H7 (cell line): ENCODE measurements at regions not wholly inside any gene's neighbourhood (a gene's known extent, or its start where the extent isn't known, plus 50 kb on each side); places are given as distances from the start of the nearest gene placed in this dataset.

ENCODE experiments used
- DNase-seq: peaks from one replicate; pipeline ENCODE4 v3.0.0; 2012
- H3K27me3 ChIP-seq: 2 replicates; pipeline ENCODE4 v1.6.0; 2011; ENCODE audit warnings: mild to moderate bottlenecking, low read length; ENCODE audit not compliant: control insufficient read depth, insufficient read depth
- H3K36me3 ChIP-seq: replicated peaks from 2 replicates; pipeline ENCODE4 v1.5.1; 2011; ENCODE audit warnings: low read length; ENCODE audit not compliant: control insufficient read depth, insufficient read depth
- H3K4me3 ChIP-seq: 2 replicates; pipeline ENCODE4 v1.5.1; 2011; ENCODE audit warnings: low read depth, mild to moderate bottlenecking, control low read depth, low read length, moderate library complexity; ENCODE audit not compliant: insufficient read depth

DNA sequence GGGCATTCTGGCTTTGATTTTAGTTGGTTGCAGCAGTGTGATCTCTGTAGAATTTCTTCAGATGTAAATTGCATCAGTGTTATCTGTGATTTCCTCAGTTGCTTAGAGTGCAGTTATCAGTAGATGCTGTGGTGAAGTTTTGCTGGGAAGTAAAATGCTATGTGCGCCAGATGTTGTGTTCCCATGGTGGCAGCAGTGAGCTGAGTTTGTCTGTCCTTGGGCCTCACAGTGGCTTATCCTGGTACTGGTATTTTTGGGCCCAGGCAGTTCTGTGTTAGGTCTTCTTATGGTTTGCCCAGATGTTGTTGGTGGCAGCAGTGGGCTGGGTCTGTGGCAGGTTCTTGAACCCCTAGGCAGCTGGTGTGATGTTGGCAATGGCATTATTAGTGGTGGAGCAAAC lies 1242.1 kb downstream of the PLA2G4A start:
- H3K4me3 ChIP-seq: no peak overlapping the region
- H3K27me3 ChIP-seq: no peaks in the 10 kb centered on the region
- no peak for DNase-seq
- H3K36me3 ChIP-seq: no peaks in the 10 kb centered on the region

DNA sequence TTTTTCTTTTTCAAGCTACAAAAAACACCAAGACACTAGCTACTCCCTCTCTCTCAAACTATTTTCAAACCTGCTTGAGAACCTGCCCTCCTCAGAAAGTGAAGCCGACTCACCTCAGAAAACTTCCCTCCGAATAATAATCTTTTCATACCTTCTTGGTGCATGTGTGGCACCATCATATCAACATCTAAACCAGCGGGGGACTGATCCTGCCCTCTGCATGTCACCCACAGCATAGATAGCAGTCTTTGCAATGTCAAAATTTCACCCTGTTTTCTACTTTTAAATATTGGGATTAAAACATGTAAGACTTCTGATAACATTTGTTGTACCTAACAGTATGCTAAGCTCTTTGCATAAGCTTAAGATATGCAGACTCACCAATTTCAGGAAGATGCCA lies 1260.3 kb downstream of the PLA2G4A start:
- Histone ChIP-seq H3K27me3 (no peaks in the 10 kb centered on the region), H3K36me3 (no peaks in the 10 kb centered on the region), H3K4me3 (no peak overlapping the region)
- DNase-seq: peak; percentile 3

DNA sequence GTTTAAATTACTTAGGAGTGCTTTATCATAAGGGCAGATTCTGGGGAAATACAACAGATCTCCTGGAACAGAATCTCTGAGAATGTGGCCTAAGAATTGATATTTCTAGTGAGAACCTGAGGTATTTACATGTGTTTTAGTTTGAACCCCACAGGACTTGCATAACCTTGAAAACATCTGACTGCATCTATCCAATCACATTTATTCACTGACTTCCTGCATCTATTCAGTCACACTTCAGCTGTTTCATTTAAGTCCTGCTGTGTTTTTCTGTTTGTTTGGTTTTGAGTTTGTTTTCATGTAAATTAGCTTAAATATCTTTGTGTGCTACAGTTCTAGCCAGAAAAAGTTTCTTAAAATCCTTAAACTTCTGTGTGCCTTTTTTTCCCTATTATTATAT lies 1260.7 kb downstream of the PLA2G4A start:
- DNase-seq: peak; percentile 20
- H3K36me3 ChIP-seq: no peaks in the 10 kb centered on the region
- H3K27me3 ChIP-seq: no peaks in the 10 kb centered on the region
- no peak overlapping the region for H3K4me3 ChIP-seq

DNA sequence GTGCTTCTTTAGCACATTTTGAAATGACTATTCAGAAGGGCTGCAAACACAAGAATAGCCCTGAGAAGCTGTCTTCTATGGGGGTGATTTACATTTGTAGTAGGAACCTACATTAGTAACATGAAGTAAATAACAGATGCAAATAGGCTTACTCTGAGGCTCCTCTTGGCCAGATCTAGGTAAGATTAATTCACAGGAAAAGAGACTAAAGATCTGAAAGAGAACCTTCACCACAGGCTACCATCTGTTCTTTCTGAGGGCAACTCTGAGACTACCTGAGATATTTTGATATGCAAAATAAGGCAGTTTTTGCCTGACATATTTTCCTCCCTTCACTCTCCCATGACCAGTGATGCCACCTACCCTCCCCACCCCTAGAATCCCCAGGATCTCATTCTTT lies 1267.8 kb downstream of the PLA2G4A start:
- H3K27me3 ChIP-seq: no peaks in the 10 kb centered on the region
- no peaks in the 10 kb centered on the region for H3K36me3 ChIP-seq
- DNase-seq: no peak
- H3K4me3 ChIP-seq: no peak overlapping the region

DNA sequence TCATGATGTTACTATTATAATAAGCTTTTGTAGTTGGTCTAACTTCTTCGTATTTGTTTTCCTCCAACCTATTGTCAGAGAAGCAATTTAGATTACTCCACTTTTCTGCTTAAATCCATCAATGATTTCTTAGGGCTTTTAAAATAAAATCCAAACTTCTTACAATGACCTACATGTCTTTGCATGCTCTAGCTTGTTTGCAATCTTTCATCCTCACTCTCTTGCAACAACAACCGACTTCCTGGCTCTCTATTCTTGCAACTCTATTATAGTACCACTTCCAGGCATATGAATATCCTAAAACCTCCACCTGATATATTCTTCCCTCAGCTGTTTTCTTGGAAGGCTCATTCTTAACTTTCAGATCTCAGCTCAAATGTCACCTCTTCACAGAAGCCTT lies 1288.7 kb downstream of the PLA2G4A start:
- no peak for DNase-seq
- H3K36me3 ChIP-seq: no peaks in the 10 kb centered on the region
- H3K4me3 ChIP-seq: no peak overlapping the region
- no peaks in the 10 kb centered on the region for H3K27me3 ChIP-seq

DNA sequence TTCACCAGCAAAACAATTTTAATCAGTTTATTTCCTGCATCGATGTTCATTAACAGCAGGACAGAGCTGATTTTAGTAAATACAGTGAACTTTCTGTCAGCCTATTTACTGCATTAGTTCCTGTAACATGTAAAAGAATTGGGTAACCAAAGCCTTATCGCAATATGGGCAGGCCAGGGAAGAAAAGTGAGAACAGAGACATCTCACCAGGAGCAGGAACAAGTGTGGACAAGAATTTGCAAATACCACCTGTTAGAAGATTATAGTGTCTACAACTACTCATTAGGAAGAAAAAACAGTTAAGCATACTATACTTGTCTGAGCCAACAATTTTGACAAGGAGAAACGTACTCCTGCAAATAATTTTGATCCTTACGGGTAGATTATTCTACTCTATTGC lies 1293.9 kb downstream of the PLA2G4A start:
- Histone ChIP-seq H3K4me3 (no peak overlapping the region), H3K36me3 (no peaks in the 10 kb centered on the region), H3K27me3 (no peaks in the 10 kb centered on the region)
- no peak for DNase-seq

DNA sequence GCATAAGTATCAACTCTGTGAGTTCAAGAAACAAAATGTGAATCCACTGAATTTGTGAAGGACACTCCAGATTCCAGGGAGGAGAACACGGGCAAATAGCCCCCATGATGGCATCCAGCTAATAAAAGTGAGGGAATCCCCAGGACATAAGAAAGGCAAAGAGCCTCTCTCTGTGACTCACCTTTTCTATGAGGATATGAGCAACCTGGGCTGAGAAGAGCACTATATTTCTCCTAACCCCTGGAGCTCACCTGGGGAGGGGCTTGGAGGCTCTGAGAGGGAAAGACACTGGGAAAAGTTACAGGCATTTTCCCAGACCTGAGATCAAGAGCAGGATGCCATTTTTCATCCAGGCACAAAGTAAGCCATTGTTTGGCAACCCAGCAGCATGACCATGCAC lies 1298.8 kb downstream of the PLA2G4A start:
- H3K36me3 ChIP-seq: no peaks in the 10 kb centered on the region
- DNase-seq: no peak
- H3K4me3 ChIP-seq: no peak overlapping the region
- no peaks in the 10 kb centered on the region for H3K27me3 ChIP-seq

DNA sequence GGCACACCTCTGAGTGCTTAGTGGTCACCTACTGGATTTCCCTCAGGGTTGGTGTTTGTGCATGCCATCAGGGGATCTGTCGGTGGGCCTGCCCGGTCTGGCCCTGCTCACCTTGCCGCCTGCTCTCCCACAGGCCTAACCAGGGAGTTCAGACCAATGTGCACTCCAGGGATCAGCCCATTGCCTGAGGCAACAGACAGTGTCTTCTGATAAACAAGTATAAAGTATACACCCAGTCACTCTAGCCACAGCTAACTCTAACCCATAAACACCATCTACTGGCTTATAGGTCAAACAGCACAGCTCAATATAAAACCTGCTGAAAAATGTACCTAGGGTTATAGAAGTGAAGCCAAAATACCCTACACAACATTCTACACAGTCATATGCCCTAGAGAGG lies 1300.0 kb downstream of the PLA2G4A start:
- DNase-seq: peak; percentile 2
- Histone ChIP-seq H3K36me3 (no peaks in the 10 kb centered on the region), H3K27me3 (no peaks in the 10 kb centered on the region), H3K4me3 (no peak overlapping the region)

DNA sequence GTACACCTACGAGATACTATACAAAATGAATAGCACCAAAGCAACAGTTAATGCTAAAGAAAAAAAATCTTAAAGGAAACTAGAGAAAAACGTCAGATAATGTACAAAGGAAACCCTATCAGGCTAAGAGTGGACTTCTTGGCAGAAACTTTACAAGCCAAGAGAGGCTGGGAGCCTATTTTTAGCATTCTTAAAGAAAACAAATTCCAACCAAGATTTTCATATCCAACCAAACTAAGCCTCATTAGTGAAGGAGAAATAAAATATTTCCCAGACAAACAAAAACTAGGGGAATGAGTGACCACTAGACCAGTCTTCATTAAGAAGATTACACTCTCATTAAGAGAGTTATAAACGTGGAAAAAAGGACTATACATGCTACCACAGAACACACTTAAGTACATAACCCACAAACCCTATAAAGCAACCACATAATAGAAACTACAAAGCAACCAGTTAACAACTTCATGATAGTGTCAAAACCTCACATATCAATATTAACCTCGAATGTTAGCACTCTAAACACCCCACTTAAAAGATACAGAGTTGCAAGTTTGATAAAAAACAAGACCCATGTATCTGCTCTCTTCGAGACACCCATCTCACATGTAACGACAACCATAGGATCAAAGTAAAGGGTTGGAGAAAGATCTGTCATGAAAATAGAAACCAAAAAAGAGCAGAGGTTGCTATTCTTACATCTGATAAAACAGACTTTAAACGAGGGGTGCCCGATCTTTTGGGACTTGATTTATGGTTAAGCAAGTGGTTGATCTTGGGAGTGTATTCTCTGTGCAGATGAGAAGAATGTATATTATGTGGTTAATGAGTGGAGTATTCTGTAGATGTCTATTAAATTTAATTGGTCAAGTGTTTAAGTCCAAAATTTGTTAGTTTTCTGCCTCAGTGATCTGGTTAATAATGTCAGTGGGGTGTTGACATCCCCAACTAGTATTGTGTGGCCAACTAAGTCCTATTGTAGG lies 1301.4 kb downstream of the PLA2G4A start:
- no peaks in the 10 kb centered on the region for H3K36me3 ChIP-seq
- DNase-seq: no peak
- H3K27me3 ChIP-seq: no peaks in the 10 kb centered on the region
- no peak overlapping the region for H3K4me3 ChIP-seq

DNA sequence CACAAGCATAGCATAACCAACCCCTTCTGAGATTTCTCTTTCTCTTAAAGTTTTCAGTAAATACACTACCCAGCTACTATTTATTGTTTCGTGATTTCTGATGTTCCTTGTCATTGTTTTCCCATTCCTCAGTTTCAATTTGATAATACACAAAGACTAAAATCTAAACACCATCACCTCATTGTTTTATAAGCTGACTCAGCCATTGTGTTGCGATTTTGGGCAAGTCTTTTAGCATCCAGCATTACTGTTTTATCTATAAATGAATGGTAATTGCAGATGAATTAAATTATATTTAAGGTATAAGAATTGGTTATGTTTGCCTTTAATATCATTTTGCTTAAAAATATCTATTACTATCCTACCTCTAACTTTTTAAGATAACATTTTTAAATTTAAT lies 1308.5 kb downstream of the PLA2G4A start:
- no peaks in the 10 kb centered on the region for H3K27me3 ChIP-seq
- no peaks in the 10 kb centered on the region for H3K36me3 ChIP-seq
- no peak for DNase-seq

DNA sequence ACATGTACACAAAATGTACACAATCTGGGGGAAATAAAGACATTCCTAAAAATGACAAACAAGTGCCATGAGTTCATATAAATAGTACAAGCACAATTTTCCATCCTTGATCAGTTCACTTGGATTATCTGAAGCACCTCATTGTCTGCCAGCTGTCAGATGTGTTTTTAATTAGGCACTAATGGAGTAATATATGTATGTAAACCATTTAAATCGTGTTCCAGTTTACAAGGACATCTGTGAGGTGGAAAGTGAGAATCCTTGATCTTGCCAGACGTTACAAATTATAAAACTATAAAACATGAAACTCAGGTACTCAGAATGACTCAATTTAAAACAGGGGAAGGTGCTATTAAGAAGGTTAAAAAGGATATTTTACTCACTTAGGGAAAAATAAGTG lies 1312.2 kb downstream of the PLA2G4A start:
- DNase-seq: no peak
- no peaks in the 10 kb centered on the region for H3K36me3 ChIP-seq
- no peaks in the 10 kb centered on the region for H3K27me3 ChIP-seq
- no peak overlapping the region for H3K4me3 ChIP-seq

More for the DNA sequence above, 1308.5 kb downstream of the PLA2G4A start:
- no peak overlapping the region for H3K4me3 ChIP-seq

DNA sequence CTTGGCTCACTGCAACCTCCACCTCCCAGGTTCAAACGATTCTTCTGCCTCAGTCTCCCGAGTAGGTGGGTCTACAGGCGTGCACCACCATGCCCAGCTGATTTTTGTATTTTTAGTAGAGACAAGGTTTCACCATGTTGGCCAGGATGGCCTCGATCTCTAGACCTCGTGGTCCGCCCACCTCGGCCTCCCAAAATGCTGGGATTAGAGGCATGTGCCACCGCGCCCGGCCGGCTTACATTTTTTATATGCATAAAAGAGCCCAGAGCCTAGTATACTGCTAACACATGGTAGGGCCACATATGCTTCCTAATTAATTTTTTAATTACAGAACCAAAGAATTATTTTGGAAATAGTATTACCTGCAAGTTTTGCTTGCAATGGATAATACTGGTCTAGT lies 1325.4 kb downstream of the PLA2G4A start:
- Histone ChIP-seq H3K27me3 (no peaks in the 10 kb centered on the region), H3K4me3 (no peak overlapping the region), H3K36me3 (no peaks in the 10 kb centered on the region)
- DNase-seq: no peak

DNA sequence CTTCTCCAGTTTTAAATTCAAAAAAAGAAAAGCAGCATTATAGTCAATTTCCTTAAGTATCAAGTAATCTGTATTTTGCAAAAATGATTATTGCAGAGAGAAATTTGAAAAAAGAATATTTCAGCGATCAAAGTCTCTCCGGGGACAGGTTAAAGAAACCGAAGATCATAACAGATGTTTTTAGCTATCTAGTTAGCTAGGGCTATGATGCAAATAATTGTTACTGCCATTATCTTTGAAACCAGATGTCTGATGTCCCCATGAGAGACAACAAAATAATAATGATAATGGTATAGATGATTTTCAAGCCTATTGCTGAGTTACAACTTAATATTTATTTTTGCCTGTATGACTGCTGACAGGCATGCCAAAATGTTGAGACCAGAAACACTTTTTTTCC lies 1326.0 kb downstream of the PLA2G4A start:
- Histone ChIP-seq H3K27me3 (no peaks in the 10 kb centered on the region), H3K4me3 (no peak overlapping the region), H3K36me3 (no peaks in the 10 kb centered on the region)
- no peak for DNase-seq

DNA sequence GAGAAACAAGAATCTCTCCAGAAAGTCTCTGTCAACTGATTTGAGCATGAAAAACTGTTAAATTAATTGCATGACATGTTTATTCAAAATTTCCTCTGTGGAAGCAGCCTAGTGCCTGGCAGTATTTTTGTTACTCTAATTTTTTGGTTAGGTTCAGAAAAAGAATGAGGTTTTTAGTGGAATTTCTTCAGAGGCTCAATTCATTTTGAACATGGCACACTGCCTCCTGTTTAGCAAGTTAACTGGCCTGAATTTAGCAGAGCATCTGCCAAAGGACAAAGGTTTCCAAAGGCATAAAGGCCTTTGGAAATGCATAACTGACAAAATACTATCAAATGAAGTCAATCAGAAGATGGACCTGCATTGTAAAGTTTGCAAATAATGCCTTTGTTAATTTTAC lies 1326.5 kb downstream of the PLA2G4A start:
- no peaks in the 10 kb centered on the region for H3K27me3 ChIP-seq
- no peaks in the 10 kb centered on the region for H3K36me3 ChIP-seq
- no peak for DNase-seq
- H3K4me3 ChIP-seq: no peak overlapping the region

DNA sequence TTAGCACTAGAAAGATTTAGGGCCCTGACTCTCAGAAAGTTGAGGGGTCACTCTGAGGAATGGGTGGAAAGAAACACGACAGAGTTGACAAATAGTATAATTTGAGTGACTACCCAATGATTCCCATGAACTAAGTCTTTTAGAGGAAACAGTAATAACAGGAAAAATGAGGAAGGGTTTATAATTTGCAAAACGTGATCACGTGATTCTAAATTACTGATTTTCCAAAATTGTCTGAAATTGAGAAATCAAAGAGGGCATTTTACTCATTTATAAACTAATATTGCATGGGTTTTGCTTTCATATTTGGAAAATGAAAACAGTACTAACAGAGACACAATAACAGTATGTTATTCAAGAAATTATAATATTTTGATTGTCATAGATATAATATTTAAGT lies 1335.7 kb downstream of the PLA2G4A start:
- DNase-seq: no peak
- H3K4me3 ChIP-seq: no peak overlapping the region
- H3K27me3 ChIP-seq: no peaks in the 10 kb centered on the region
- H3K36me3 ChIP-seq: no peaks in the 10 kb centered on the region
